HCT116 (cell line): ENCODE measurements at regions not wholly inside any gene's neighbourhood (a gene's known extent, or its start where the extent isn't known, plus 50 kb on each side); places are given as distances from the start of the nearest gene placed in this dataset.

Source experiments
- ATAC-seq: fragments of 200-7000 bp; cut with Tn5 transposase; 2 replicates; pipeline ENCODE4 v1.9.1; 2020; ENCODE audit warnings: mild to moderate bottlenecking, moderate library complexity
- BruUV-seq: library from RNA; stranded (reverse); fragments of 400-500 nt; replicated peaks from 2 replicates; lab custom pipeline; 2021; lab: Mats Ljungman, UMichigan
- CTCF ChIA-PET: fragments of 300-600 bp; sonication (Branson Sonifier 250); formaldehyde crosslinking; loops from one replicate; lab custom pipeline; 2021; ENCODE audit warnings: antibody characterized with exemption; lab: Charles Lee
- POLR2A ChIA-PET: fragments of 300-600, 350-600 bp; sonication (Branson Sonifier 250); formaldehyde crosslinking; loops from one replicate; lab custom pipeline; 2021; ENCODE audit warnings: antibody characterized with exemption; lab: Charles Lee
- RAD21 ChIA-PET, 2 experiments: fragments of 300-600 bp; sonication (Branson Sonifier 250); formaldehyde crosslinking; loops; one replicate each; lab custom pipeline; 2023; ENCODE audit warnings: low total read pairs in 2 of 2; ENCODE audit not compliant: uncharacterized antibody in 2 of 2, unreplicated experiment in 2 of 2, low non-redundant PET in 1 of 2; lab: Charles Lee
- DNase-seq: peaks from one replicate; pipeline ENCODE4 v3.0.0-alpha.2; 2010; ENCODE audit warnings: low read depth, low spot score
- H2AFZ ChIP-seq: fragments of 200-600 bp; shearing (Covaris generic), sonication (generic); 2 replicates; pipeline ENCODE4 v1.6.1; 2017; ENCODE audit warnings: low read depth, mixed run types, mixed read lengths, antibody characterized with exemption, low read length; ENCODE audit not compliant: poor library complexity, severe bottlenecking
- H3K27ac ChIP-seq: 2 replicates; pipeline ENCODE4 v1.5.1; 2012; ENCODE audit warnings: low read depth, low read length
- H3K27me3 ChIP-seq: fragments of 200-600 bp; sonication (generic); 2 replicates; pipeline ENCODE4 v1.6.1; 2016; ENCODE audit warnings: mixed run types, low read length, mixed read lengths; ENCODE audit not compliant: insufficient read depth
- H3K36me3 ChIP-seq, 2 experiments: fragments of 200-500 bp in 1 of 2; fragments of 200-600 bp in 1 of 2; sonication (Bioruptor generic) in 1 of 2; sonication (generic) in 1 of 2; 2 replicates each; pipeline versions ENCODE4 v1.5.1 to v1.6.1; 2014 to 2016; ENCODE audit warnings: low read length in 2 of 2, inconsistent platforms in 1 of 2, mixed read lengths in 1 of 2, mixed run types in 1 of 2; ENCODE audit not compliant: insufficient read depth in 2 of 2, control insufficient read depth in 1 of 2
- H3K4me1 ChIP-seq, 2 experiments: fragments of 200-600 bp in 1 of 2; sonication (generic) in 1 of 2; 2 replicates each; pipeline versions ENCODE4 v1.5.1 to v1.6.1; 2012 to 2017; ENCODE audit warnings: low read length in 2 of 2, inconsistent platforms in 1 of 2, mild to moderate bottlenecking in 1 of 2, mixed read lengths in 1 of 2, mixed run types in 1 of 2, moderate library complexity in 1 of 2; ENCODE audit not compliant: insufficient read depth in 2 of 2, control insufficient read depth in 1 of 2
- H3K4me2 ChIP-seq: fragments of 200-600 bp; sonication (generic); 2 replicates; pipeline ENCODE4 v1.6.1; 2017; ENCODE audit warnings: mixed run types, low read length, mixed read lengths
- H3K4me3 ChIP-seq, 2 experiments: fragments of 200-600 bp in 1 of 2; sonication (generic) in 1 of 2; replicated peaks in 1 of 2; 2 replicates each; pipeline ENCODE4 v1.5.1; 2011 to 2016; ENCODE audit warnings: low read length in 2 of 2, control low read depth in 1 of 2, low read depth in 1 of 2, mild to moderate bottlenecking in 1 of 2, mixed read lengths in 1 of 2, mixed run types in 1 of 2
- H3K79me2 ChIP-seq: fragments of 200-600 bp; sonication (generic); 2 replicates; pipeline ENCODE4 v1.6.1; 2017; ENCODE audit warnings: mild to moderate bottlenecking, mixed run types, low read length, moderate library complexity, mixed read lengths; ENCODE audit not compliant: insufficient read depth
- H3K9ac ChIP-seq: fragments of 200-600 bp; sonication (generic); 2 replicates; pipeline ENCODE4 v1.6.1; 2016; ENCODE audit warnings: low read length, mixed read lengths
- H3K9me2 ChIP-seq: fragments of 200-600 bp; sonication (generic), shearing (Covaris generic); 2 replicates; pipeline ENCODE4 v1.6.1; 2017; ENCODE audit warnings: mixed run types, mild to moderate bottlenecking, moderate library complexity; ENCODE audit not compliant: insufficient read depth
- H3K9me3 ChIP-seq, 2 experiments: fragments of 200-500 bp in 1 of 2; fragments of 200-600 bp in 1 of 2; sonication (Bioruptor generic) in 1 of 2; sonication (generic) in 1 of 2; 2 replicates each; pipeline ENCODE4 v1.6.1; 2014 to 2017; ENCODE audit warnings: low read length in 2 of 2, mixed read lengths in 2 of 2, inconsistent platforms in 1 of 2, low read depth in 1 of 2, mild to moderate bottlenecking in 1 of 2, mixed run types in 1 of 2, moderate library complexity in 1 of 2; ENCODE audit not compliant: control insufficient read depth in 1 of 2, insufficient read depth in 1 of 2
- H4K20me1 ChIP-seq: fragments of 200-600 bp; sonication (generic), shearing (Covaris generic); 2 replicates; pipeline ENCODE4 v1.6.1; 2017; ENCODE audit warnings: mixed run types, mild to moderate bottlenecking, moderate library complexity; ENCODE audit not compliant: insufficient read depth
- ATF3 ChIP-seq: IDR thresholded peaks from 2 replicates; pipeline ENCODE4 v1.6.1; 2012
- MAX ChIP-seq: IDR thresholded peaks from 2 replicates; pipeline ENCODE4 v1.6.1; 2012
- POLR2AphosphoS5 ChIP-seq: IDR thresholded peaks from 2 replicates; pipeline ENCODE4 v1.6.1; 2011; ENCODE audit warnings: mild to moderate bottlenecking, low read depth, low read length, moderate library complexity
- TCF7L2 ChIP-seq: IDR thresholded peaks from 2 replicates; pipeline ENCODE4 v1.7.0; 2011; ENCODE audit warnings: borderline replicate concordance, inconsistent platforms; ENCODE audit not compliant: insufficient read depth, insufficient read length; ENCODE audit errors: extremely low read depth
- ZBTB33 ChIP-seq: IDR thresholded peaks from 2 replicates; pipeline ENCODE4 v1.6.1; 2011; ENCODE audit warnings: mild to moderate bottlenecking, low read length, moderate library complexity; ENCODE audit not compliant: insufficient replicate concordance; ENCODE audit errors: extremely low read depth
- intact Hi-C: fragments of 100-400 bp; cut with micrococcal nuclease; formaldehyde crosslinking; loops from 2 replicates; pipeline ENCODE4 v1.10.0; 2022
- TF ChIP-seq, protein P1 (sequence below): IDR thresholded peaks from 2 replicates; pipeline ENCODE4 v1.6.1; 2012; ENCODE audit warnings: low read depth

DNA sequence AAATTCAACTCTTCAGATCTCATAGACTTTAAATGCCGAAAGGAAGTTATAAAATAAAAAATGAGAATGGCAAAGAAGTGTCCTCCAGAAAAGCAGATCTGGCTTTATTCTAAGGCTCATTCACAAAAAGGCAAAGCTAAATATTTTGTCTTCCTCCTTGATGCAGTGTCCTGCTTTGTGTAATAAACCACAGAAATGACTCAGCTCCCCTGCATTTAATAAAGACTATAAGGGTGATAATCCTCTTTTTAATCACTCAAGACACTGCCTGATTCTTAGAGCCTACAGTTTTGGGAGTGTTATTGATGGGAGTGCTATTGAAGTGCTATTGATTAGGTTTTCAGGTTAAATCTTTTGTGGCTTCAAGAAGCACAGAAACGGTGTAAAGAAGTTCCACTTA, 482.0 kb downstream of the PCDH20 start (continued):
- TF ChIP-seq, protein P1, sequence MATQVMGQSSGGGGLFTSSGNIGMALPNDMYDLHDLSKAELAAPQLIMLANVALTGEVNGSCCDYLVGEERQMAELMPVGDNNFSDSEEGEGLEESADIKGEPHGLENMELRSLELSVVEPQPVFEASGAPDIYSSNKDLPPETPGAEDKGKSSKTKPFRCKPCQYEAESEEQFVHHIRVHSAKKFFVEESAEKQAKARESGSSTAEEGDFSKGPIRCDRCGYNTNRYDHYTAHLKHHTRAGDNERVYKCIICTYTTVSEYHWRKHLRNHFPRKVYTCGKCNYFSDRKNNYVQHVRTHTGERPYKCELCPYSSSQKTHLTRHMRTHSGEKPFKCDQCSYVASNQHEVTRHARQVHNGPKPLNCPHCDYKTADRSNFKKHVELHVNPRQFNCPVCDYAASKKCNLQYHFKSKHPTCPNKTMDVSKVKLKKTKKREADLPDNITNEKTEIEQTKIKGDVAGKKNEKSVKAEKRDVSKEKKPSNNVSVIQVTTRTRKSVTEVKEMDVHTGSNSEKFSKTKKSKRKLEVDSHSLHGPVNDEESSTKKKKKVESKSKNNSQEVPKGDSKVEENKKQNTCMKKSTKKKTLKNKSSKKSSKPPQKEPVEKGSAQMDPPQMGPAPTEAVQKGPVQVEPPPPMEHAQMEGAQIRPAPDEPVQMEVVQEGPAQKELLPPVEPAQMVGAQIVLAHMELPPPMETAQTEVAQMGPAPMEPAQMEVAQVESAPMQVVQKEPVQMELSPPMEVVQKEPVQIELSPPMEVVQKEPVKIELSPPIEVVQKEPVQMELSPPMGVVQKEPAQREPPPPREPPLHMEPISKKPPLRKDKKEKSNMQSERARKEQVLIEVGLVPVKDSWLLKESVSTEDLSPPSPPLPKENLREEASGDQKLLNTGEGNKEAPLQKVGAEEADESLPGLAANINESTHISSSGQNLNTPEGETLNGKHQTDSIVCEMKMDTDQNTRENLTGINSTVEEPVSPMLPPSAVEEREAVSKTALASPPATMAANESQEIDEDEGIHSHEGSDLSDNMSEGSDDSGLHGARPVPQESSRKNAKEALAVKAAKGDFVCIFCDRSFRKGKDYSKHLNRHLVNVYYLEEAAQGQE: no peak
- no peak for TF ChIP-seq ATF3
- TF ChIP-seq ZBTB33: no peak
- TF ChIP-seq TCF7L2: no peak
- no peak for TF ChIP-seq MAX

- Histone ChIP-seq H3K4me3 (no peak overlapping the region), H3K79me2 (no peaks in the 10 kb centered on the region), H3K9me3 (no peaks in the 10 kb centered on the region), H3K4me1 (no peaks in the 10 kb centered on the region), H4K20me1 (no peaks in the 10 kb centered on the region), H3K36me3 (no peaks in the 10 kb centered on the region), H3K9ac (no peak overlapping the region), H2AFZ (no peak overlapping the region), H3K27ac (no peak overlapping the region), H3K9me2 (no peaks in the 10 kb centered on the region), H3K4me2 (no peak overlapping the region), H3K27me3 (no peaks in the 10 kb centered on the region)
- ATAC-seq (no peak), DNase-seq (no peak)
- ChIA-PET POLR2A (no interaction called here), RAD21 (no interaction called here), CTCF (no interaction called here)
- intact Hi-C loops: no loop called here
- TF ChIP-seq POLR2AphosphoS5: no peak
- no TSS peak for BruUV-seq
These were observed 483.6 kb downstream of the PCDH20 start for GRCh38 chr13:60931858-60932546.
